ENCODE measurements at regions not wholly inside any gene's neighbourhood (a gene's known extent, or its start where the extent isn't known, plus 50 kb on each side); places are given as distances from the start of the nearest gene placed in this dataset.

DNA sequence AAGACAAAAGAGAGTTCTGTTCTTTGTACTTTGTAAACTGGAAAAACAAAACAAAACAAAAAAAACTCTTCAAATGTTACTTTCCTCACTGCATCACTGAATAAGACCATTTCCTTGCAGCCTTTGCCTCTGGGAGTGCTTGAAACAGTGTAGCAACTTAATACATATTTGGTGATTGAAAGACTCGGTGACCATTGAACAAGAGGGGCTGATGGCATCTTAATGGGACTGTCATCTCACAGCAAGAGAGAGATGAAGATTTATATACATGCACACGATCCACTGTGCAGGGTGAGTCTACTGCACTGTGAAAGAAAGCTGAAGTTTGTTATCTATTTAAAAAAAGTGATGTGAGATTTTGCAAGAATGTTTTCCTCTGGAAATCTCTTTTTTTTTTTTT lies 111.9 kb upstream of the KLHL25 start:
- peaks cover 6% of the 10 kb centered on the region for H3K4me1 Mint-ChIP-seq
- no peak overlapping the region for H3K27ac Mint-ChIP-seq
- Histone ChIP-seq H3K4me1 (ENCODE audit: control insufficient read depth, insufficient read depth, low read length) (no peaks in the 10 kb centered on the region), H3K9ac (ENCODE audit: extremely low read depth, low read length, poor library complexity, severe bottlenecking) (no peak overlapping the region), H3K4me3 (ENCODE audit: low read length) (no peak overlapping the region), H3K9me3 (ENCODE audit: control insufficient read depth, low read length) (no peaks in the 10 kb centered on the region), H3K27me3 (ENCODE audit: control insufficient read depth, insufficient read depth, low read length, poor library complexity, severe bottlenecking) (no peaks in the 10 kb centered on the region), H3K27ac (ENCODE audit: low read depth, low read length) (peak overlapping the region; percentile 75), H3K36me3 (ENCODE audit: control insufficient read depth, insufficient read depth, low read length) (no peaks in the 10 kb centered on the region)
- TF ChIP-seq, protein P1, sequence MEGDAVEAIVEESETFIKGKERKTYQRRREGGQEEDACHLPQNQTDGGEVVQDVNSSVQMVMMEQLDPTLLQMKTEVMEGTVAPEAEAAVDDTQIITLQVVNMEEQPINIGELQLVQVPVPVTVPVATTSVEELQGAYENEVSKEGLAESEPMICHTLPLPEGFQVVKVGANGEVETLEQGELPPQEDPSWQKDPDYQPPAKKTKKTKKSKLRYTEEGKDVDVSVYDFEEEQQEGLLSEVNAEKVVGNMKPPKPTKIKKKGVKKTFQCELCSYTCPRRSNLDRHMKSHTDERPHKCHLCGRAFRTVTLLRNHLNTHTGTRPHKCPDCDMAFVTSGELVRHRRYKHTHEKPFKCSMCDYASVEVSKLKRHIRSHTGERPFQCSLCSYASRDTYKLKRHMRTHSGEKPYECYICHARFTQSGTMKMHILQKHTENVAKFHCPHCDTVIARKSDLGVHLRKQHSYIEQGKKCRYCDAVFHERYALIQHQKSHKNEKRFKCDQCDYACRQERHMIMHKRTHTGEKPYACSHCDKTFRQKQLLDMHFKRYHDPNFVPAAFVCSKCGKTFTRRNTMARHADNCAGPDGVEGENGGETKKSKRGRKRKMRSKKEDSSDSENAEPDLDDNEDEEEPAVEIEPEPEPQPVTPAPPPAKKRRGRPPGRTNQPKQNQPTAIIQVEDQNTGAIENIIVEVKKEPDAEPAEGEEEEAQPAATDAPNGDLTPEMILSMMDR (conservative IDR thresholded peaks at IDR 0.05), result no peak
- no peak overlapping the region for H3K4me3 Mint-ChIP-seq
- no peaks in the 10 kb centered on the region for H3K9me3 Mint-ChIP-seq
- H3K27me3 Mint-ChIP-seq (ENCODE audit: insufficient read depth), result peaks cover 4% of the 10 kb centered on the region
- no peaks in the 10 kb centered on the region for H3K36me3 Mint-ChIP-seq (ENCODE audit: low read depth)
- DNase-seq, result no peak
- WGBS, 2 experiments (ENCODE audit: insufficient coverage in 1 of 2, insufficient read length in 1 of 2), result 90 to 96% methylated on average over 2 of the region's 2 CpGs

GRCh38 chr15:85910834-85911233 lies 116.1 kb upstream of the KLHL25 start:
- TF ChIP-seq, protein P1 (conservative IDR thresholded peaks at IDR 0.05), result no peak
- H3K27me3 ChIP-seq (ENCODE audit: control insufficient read depth, insufficient read depth, low read length, poor library complexity, severe bottlenecking), result no peaks in the 10 kb centered on the region
- H3K27ac ChIP-seq (ENCODE audit: low read depth, low read length), result no peak overlapping the region
- Mint-ChIP-seq H3K27me3 (ENCODE audit: insufficient read depth) (peaks cover 2% of the 10 kb centered on the region), H3K4me1 (peaks cover 6% of the 10 kb centered on the region), H3K27ac (no peak overlapping the region), H3K4me3 (no peak overlapping the region), H3K9me3 (no peaks in the 10 kb centered on the region), H3K36me3 (ENCODE audit: low read depth) (no peaks in the 10 kb centered on the region)
- H3K36me3 ChIP-seq (ENCODE audit: control insufficient read depth, insufficient read depth, low read length), result no peaks in the 10 kb centered on the region
- no peak overlapping the region for H3K9ac ChIP-seq (ENCODE audit: extremely low read depth, low read length, poor library complexity, severe bottlenecking)
- H3K9me3 ChIP-seq (ENCODE audit: control insufficient read depth, low read length), result no peaks in the 10 kb centered on the region
- no peak overlapping the region for H3K4me3 ChIP-seq (ENCODE audit: low read length)
- no peaks in the 10 kb centered on the region for H3K4me1 ChIP-seq (ENCODE audit: control insufficient read depth, insufficient read depth, low read length)
- no peak for DNase-seq
- WGBS, 2 experiments (ENCODE audit: insufficient coverage in 1 of 2, insufficient read length in 1 of 2), result 72 to 80% methylated on average over 5 of the region's 5 CpGs

DNA sequence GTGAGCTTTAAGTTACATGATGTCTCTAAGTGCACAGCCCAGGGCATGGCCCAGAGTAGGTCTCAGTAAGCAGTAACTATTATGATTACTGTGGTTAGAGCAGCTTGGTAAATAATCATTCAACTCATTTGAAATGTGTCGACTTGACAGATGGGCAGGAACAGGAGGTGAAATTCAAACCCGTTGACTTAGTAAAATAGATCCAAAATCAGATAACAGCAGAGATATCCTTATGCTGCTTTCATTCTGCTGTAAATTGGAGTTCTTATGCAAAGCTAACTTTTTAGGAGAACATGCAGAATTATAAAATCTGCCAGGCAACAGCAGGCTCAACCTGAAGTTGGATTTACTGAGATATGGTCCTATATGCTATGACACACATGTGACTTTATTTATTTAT lies 118.7 kb upstream of the KLHL25 start:
- no peak overlapping the region for H3K27ac ChIP-seq (ENCODE audit: low read depth, low read length)
- WGBS, 2 experiments (ENCODE audit: insufficient coverage in 1 of 2, insufficient read length in 1 of 2), result 92 to 96% methylated on average over 2 of the region's 2 CpGs
- H3K36me3 Mint-ChIP-seq (ENCODE audit: low read depth), result no peaks in the 10 kb centered on the region

More for the DNA sequence above, 118.7 kb upstream of the KLHL25 start:
- Histone ChIP-seq H3K27me3 (ENCODE audit: control insufficient read depth, insufficient read depth, low read length, poor library complexity, severe bottlenecking) (peaks cover 20% of the 10 kb centered on the region), H3K9ac (ENCODE audit: extremely low read depth, low read length, poor library complexity, severe bottlenecking) (no peak overlapping the region), H3K4me1 (ENCODE audit: control insufficient read depth, insufficient read depth, low read length) (no peaks in the 10 kb centered on the region), H3K4me3 (ENCODE audit: low read length) (no peak overlapping the region), H3K36me3 (ENCODE audit: control insufficient read depth, insufficient read depth, low read length) (no peaks in the 10 kb centered on the region), H3K9me3 (ENCODE audit: control insufficient read depth, low read length) (no peaks in the 10 kb centered on the region)
- peaks cover 17% of the 10 kb centered on the region for H3K27me3 Mint-ChIP-seq (ENCODE audit: insufficient read depth)
- no peak overlapping the region for H3K27ac Mint-ChIP-seq
- H3K9me3 Mint-ChIP-seq, result peaks cover 14% of the 10 kb centered on the region
- TF ChIP-seq, protein P1 (conservative IDR thresholded peaks at IDR 0.05), result no peak
- no peak overlapping the region for H3K4me3 Mint-ChIP-seq
- no peak for DNase-seq
- peaks cover 6% of the 10 kb centered on the region for H3K4me1 Mint-ChIP-seq

Measured in endodermal cell (in vitro differentiated cells).